ENCODE measurements at regions not wholly inside any gene's neighbourhood (a gene's known extent, or its start where the extent isn't known, plus 50 kb on each side); places are given as distances from the start of the nearest gene placed in this dataset.

DNA sequence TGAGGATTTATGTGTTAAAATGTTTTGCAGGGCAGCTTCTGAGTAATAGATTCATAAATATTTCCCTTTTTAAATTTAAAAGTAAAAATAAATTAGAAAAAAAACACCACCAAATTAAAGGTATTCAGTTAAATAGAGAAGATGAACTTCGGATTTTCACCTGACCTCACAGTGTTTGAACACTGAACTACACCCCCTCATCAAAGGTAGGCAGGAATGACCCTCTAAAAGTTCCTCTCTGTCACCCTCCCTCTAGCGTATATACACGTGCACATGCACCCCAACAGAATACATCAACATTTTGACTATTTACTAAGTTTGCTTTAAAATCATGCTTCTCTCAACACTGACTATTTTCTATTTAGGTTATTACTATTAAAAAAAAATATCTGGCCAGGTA lies 528.3 kb downstream of the QKI start:
- DNase-seq (ENCODE audit: low read depth in 2 of 2, low spot score in 1 of 2), result no peak

DNA sequence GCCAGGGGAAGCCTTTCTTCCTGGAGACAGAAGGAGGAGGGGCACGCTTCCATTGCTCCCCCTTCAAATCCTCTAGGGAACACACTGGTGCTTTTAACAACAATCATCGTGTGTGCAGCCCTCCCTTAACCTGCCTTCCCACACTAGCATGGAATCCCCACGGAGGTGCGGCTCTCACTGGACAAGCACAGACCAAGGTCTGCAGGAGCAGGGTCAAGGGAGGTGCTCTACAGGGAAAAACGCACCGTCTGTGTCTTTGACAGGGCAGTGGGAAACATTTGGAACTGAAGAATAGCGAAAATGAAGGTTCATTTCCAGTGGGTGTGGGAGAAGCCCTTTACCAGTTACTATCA lies 527.1 kb downstream of the QKI start:
- no peak for DNase-seq (ENCODE audit: low read depth in 2 of 2, low spot score in 1 of 2)

- no peak for DNase-seq (ENCODE audit: low read depth in 2 of 2, low spot score in 1 of 2)
These were observed 526.4 kb downstream of the QKI start for GRCh38 chr6:163940705-163941623.

GRCh38 chr6:163937071-163937470 lies 522.6 kb downstream of the QKI start:
- no peak for DNase-seq (ENCODE audit: low read depth in 2 of 2, low spot score in 1 of 2)

DNA sequence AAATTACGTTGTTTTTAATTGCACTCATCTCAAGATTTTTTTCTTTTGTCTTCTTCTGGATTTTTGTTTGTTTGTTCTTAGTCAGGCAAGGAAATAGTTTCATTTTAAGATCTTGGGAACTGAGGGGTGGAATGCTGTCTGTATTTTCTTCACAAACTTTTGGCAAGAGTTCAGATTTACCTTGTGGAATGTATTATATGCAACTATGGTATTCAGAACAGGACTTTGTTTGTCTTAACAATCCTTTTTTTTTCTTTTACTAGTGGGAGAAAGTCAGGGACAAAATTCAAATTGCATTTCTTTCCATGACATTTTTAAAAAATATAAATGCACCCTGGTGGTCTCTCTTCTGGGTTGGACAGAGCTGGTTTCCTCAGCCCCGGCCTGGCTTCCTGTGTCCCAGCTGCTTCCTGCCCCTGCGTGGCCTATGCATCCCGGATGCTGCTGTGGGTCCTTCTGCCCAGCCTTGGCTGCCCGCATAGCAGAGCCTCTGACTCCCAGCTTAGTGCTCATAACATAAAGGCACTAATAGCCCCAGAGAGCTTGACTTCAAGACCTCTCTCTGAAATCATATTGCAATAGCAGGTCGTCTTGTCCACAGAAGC lies 520.7 kb downstream of the QKI start:
- DNase-seq (ENCODE audit: low read depth in 2 of 2, low spot score in 1 of 2), result no peak

DNA sequence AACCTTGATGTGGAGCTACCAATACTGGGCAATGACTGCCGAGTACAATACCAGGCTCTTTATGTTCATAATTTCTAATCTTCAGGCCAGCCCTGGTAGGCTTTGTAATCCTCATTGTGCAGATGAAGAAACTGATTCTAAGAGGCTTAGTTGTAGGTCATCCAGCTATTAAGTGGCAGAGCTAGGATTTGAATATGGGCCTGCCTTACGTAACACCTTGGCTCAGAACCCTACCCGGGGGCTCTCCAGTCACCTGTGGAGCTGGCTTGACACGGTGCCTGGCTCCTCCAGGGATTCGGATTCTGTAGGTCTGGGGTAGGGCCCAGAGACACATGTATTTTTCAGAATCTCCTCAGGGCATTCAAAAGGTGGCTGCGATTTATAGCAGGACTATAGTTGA lies 515.5 kb downstream of the QKI start:
- DNase-seq (ENCODE audit: low read depth in 2 of 2, low spot score in 1 of 2), result no peak

- no peak for DNase-seq (ENCODE audit: low read depth in 2 of 2, low spot score in 1 of 2)
These were observed 515.0 kb downstream of the QKI start for GRCh38 chr6:163929538-163929937.

GRCh38 chr6:163926642-163927041 lies 512.1 kb downstream of the QKI start:
- no peak for DNase-seq (ENCODE audit: low read depth in 2 of 2, low spot score in 1 of 2)

DNA sequence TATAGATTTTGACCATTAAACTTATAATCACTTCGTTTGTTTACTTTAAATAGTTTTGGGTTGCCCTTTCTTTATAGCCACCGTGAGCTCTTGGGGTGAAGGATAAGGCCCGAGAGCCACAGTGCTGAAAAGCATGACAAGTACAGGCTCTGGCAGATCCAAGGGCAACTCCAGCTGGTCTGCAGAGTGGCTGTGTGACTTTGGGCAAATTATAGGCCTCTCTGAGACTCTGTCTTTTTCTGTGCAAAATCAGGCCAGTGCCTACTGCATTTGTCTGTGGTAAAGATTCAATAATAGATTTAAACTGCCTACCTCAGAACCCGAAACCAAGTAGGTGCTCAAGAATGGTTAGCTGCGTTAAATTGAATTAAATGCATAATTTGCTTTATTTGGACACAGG lies 511.3 kb downstream of the QKI start:
- DNase-seq (ENCODE audit: low read depth in 2 of 2, low spot score in 1 of 2), result no peak

DNA sequence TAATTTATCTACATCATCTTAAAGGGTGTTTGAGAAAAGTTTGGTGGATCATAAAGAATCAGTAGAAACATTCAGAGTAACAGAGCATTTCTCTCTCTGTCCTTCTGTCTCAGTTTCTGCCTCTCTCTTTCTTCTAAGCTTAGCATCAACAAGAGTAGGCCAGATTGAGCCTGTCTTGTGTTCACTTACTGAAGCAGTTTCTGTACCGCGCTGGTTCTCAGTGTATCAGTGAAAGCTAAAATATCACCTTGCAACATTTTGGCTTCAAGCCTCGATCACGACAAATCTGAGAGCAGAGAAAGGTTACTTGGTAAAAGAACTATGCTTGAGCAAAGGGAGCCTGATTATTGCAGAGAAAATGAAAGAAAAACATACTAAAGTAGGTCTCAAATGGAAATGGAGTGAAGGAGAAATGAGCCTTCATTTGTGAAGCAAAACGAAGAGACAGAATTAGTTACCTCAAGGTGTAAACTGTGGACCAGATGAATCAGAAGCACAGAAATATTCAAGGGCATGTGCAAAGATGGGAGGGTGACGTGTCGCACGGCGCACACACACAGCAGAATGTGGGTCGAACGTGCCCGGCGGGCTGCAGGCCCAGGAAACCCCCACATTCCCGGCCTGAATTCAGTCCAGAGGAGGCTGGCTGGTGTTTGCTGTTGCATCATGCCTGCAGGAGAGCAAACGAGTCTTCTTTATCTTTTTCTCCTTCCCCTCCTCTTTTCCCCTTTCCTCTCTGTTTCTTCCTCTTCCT lies 509.3 kb downstream of the QKI start:
- no peak for DNase-seq (ENCODE audit: low read depth in 2 of 2, low spot score in 1 of 2)

DNA sequence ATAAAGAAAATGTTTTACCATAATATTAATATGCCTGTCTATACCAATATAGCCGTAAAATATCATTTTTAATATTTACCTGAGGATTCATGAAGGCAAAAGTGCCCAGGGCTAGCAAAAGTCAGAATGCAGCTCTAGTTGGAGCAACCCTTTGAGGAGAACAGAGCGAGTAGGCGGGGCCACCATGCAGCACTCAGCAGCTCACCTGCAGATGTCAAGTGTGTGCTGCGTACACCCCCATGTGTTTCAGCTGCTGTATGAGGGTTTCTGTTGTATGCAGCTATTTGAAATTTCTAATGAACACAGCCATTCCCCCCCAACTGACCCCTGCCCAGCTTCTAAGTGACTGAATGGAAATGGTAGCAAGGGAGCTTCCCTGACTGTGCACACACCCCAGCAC lies 508.0 kb downstream of the QKI start:
- DNase-seq (ENCODE audit: low read depth in 2 of 2, low spot score in 1 of 2), result no peak

GRCh38 chr6:163919652-163920051 lies 505.1 kb downstream of the QKI start:
- DNase-seq (ENCODE audit: low read depth in 2 of 2, low spot score in 1 of 2), result no peak

DNA sequence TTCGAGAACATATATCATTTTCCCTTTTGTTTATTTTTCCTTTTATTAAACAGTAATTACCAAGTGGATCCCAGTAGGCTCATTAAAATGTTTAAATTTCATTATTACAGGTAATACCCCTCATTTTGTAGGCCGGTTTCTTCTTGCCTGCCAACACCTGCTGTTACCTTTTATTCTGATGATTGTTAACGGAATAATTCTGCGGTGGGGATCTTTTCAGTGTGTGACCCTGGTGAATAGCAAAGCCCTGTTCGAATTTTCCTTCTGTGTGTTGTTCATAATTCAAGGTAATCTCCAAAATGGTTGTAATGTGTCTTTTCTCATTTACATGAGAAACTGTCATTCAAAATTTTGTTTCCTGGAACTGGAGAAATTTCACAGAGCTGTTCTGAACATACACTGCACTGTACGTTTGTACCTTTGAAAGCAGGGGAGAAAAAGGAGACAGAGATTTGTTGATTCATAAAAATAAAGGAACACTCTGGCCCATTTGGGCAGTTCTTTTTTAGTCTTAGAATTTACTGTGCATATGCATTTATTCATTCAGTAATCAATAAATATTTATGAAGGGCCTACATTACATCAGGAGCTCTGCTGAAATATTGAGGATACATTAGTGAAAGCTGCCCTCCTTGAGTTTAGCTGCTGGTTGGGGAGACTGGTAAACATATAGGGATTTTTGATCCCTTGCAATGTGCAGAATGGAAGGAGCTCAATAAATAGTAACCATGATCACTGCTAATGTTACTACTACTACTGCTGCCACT lies 502.0 kb downstream of the QKI start:
- no peak for DNase-seq (ENCODE audit: low read depth in 2 of 2, low spot score in 1 of 2)

DNA sequence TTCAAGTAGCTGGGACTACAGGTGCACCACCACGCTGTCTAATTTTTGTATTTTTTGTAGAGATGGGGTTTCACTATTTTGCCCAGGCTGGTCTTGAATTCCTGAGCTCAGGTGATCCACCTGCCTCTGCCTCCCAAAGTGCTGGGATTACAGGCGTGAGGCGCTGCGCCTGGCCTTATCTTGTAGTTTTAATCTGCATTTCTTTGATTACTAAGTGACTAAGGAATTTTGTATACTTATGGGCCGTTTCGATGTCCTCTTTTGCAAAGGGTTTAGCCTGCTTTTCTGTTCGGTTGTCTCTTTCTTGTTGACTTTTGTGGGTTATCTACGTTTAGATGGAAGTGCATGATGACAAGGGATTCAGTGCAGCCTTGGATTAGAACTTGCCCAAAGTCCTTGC lies 500.6 kb downstream of the QKI start:
- DNase-seq (ENCODE audit: low read depth in 2 of 2, low spot score in 1 of 2), result no peak

DNA sequence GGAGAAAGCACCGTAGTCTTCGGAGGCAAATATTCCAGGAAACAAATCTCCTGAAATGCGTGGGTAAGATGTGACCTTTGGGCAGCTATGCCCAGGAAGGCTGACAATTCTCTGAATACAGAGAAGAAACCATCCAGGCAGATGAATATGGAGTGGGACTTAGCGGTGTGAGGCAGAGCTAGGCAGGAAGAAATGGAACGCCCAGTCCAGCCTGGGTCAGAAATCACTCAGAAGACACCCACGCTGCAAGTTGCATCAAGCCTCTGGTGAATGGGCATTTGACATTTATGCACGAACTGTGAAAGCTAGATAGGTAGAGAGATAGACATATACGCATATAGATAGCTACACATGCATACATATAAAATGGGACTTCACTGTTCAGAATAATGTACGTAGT lies 498.5 kb downstream of the QKI start:
- no peak for DNase-seq (ENCODE audit: low read depth in 2 of 2, low spot score in 1 of 2)

DNA sequence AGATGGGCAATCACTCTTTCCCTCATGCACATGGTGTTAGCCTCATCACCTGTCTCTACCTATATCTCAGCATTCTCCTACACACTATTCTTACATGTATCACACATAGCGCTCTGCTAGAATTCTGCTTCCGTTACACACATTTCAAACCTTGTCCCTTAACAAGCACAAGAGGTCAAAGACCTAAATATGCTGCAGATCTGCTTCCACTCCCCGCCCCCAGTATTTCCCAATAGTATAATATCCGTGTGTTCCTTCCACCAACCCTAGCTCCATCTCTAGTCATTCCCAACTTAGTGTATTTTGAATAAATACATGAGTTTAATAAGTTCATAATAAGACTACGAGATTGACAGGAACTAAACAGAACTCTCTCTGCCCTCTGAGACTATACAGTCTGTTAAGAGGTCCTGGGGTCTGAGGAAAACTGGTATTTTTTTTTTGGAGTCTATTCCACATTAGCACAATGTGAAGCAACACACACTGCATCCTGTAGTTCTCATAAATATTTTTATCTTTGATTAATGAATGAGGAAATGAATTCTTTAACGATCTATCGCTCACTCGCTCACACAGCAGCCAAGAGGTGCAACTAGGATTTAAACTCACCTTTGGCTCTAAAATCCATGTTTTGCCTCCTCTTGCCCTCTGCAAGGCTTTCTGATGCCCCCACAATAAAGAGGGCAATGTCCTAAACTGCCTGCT lies 491.6 kb downstream of the QKI start:
- DNase-seq (ENCODE audit: low read depth in 2 of 2, low spot score in 1 of 2), result no peak

- no peak for DNase-seq (ENCODE audit: low read depth in 2 of 2, low spot score in 1 of 2)
These were observed 489.7 kb downstream of the QKI start for GRCh38 chr6:163904186-163904585.

GRCh38 chr6:163903541-163903940 lies 489.0 kb downstream of the QKI start:
- DNase-seq (ENCODE audit: low read depth in 2 of 2, low spot score in 1 of 2), result no peak

- DNase-seq (ENCODE audit: low read depth in 2 of 2, low spot score in 1 of 2), result no peak
These were observed 488.5 kb downstream of the QKI start for GRCh38 chr6:163902993-163903392.

GRCh38 chr6:163901681-163902080 lies 487.2 kb downstream of the QKI start:
- no peak for DNase-seq (ENCODE audit: low read depth in 2 of 2, low spot score in 1 of 2)

GRCh38 chr6:163900570-163900969 lies 486.1 kb downstream of the QKI start:
- no peak for DNase-seq (ENCODE audit: low read depth in 2 of 2, low spot score in 1 of 2)

Measured in stimulated activated CD8-positive, alpha-beta memory T cell treated with anti-CD3 and anti-CD28 coated beads, Interleukin-4, amount 100 ng/mL, for 1 hour (primary cell).